WTC11 (cell line): ENCODE measurements at regions not wholly inside any gene's neighbourhood (a gene's known extent, or its start where the extent isn't known, plus 50 kb on each side); places are given as distances from the start of the nearest gene placed in this dataset.

Source experiments
- CREB1 ChIP-seq: sonication (generic); formaldehyde crosslinking; IDR thresholded peaks from 2 replicates; pipeline ENCODE4 v1.8.0; 2023; ENCODE audit warnings: mild to moderate bottlenecking, missing genetic modification reagents
- NFE2L1 ChIP-seq: sonication (generic); formaldehyde crosslinking; IDR thresholded peaks from 2 replicates; pipeline ENCODE4 v1.8.1; 2023; ENCODE audit warnings: missing genetic modification reagents
- SP1 ChIP-seq: sonication (generic); formaldehyde crosslinking; conservative IDR thresholded peaks from 2 replicates; pipeline ENCODE4 v1.8.1; 2022; ENCODE audit warnings: missing genetic modification reagents
- ZNF263 ChIP-seq: sonication (generic); formaldehyde crosslinking; IDR thresholded peaks from 2 replicates; pipeline ENCODE4 v1.8.1; 2022; ENCODE audit warnings: low read depth, mild to moderate bottlenecking, moderate library complexity, missing genetic modification reagents
- TF ChIP-seq, protein P1 (sequence below): fragments of 200-600 bp; IDR thresholded peaks from 2 replicates; pipeline ENCODE4 v1.8.0; 2022; ENCODE audit warnings: antibody characterized with exemption

DNA sequence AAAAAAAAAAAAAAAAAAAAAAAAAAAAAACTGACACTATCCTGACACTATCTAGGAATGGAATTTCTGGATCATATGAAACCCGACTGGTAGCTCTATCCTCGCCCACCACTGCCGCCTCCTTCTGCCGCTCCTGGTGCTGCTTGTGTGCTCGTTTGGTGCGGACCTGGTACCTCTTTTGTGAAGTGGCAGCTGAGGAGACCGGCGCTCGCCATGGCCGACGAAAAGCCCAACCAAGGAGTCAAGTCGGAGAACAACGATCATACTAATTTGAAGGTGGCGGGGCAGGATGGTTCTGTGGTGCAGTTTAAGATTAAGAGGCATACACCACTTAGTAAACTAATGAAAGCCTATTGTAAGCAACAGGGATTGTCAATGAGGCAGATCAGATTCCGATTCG, 130.6 kb downstream of the SEPTIN14 start:
- no peak for TF ChIP-seq SP1
- no peak for TF ChIP-seq CREB1 (CRISPR knock-in tag)
- TF ChIP-seq, protein P1, sequence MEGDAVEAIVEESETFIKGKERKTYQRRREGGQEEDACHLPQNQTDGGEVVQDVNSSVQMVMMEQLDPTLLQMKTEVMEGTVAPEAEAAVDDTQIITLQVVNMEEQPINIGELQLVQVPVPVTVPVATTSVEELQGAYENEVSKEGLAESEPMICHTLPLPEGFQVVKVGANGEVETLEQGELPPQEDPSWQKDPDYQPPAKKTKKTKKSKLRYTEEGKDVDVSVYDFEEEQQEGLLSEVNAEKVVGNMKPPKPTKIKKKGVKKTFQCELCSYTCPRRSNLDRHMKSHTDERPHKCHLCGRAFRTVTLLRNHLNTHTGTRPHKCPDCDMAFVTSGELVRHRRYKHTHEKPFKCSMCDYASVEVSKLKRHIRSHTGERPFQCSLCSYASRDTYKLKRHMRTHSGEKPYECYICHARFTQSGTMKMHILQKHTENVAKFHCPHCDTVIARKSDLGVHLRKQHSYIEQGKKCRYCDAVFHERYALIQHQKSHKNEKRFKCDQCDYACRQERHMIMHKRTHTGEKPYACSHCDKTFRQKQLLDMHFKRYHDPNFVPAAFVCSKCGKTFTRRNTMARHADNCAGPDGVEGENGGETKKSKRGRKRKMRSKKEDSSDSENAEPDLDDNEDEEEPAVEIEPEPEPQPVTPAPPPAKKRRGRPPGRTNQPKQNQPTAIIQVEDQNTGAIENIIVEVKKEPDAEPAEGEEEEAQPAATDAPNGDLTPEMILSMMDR = no peak
- TF ChIP-seq ZNF263 = no peak
- TF ChIP-seq NFE2L1 (CRISPR knock-in tag) = no peak
